ENCODE measurements at regions not wholly inside any gene's neighbourhood (a gene's known extent, or its start where the extent isn't known, plus 50 kb on each side); places are given as distances from the start of the nearest gene placed in this dataset.
A peak's percentile ranks its signal among the peaks of the same experiment; 100 is the strongest.

- no peaks in the 10 kb centered on the region for H3K36me3 ChIP-seq
- no peaks in the 10 kb centered on the region for H3K9me3 ChIP-seq (ENCODE audit: low read depth)
- no peak overlapping the region for H3K4me3 ChIP-seq
- DNase-seq (ENCODE audit: low read depth in 1 of 2, low spot score in 1 of 2) = peak in 1 of 2 donors; percentile 62
- no peaks in the 10 kb centered on the region for H3K4me1 ChIP-seq (ENCODE audit: low read depth)
- no peak overlapping the region for H3K27ac ChIP-seq
- no peak for TF ChIP-seq CTCF (IDR thresholded peaks at IDR 0.05; ENCODE audit: low read depth, low read length)
- no peaks in the 10 kb centered on the region for H3K27me3 ChIP-seq
Measured at GRCh38 chr12:18141048-18141982, 51.3 kb upstream of the RERGL start.

- peak; percentile 61 for TF ChIP-seq CTCF (IDR thresholded peaks at IDR 0.05; ENCODE audit: low read depth, low read length)
Measured at GRCh38 chr12:18139989-18140596, 50.1 kb upstream of the RERGL start.

More at GRCh38 chr12:18139989-18140596, 50.1 kb upstream of the RERGL start:
- H3K27me3 ChIP-seq = no peaks in the 10 kb centered on the region
- H3K4me3 ChIP-seq = no peak overlapping the region
- H3K27ac ChIP-seq = no peak overlapping the region
- H3K4me1 ChIP-seq (ENCODE audit: low read depth) = no peaks in the 10 kb centered on the region
- no peaks in the 10 kb centered on the region for H3K36me3 ChIP-seq
- H3K9me3 ChIP-seq (ENCODE audit: low read depth) = no peaks in the 10 kb centered on the region
- DNase-seq (ENCODE audit: low read depth in 1 of 2, low spot score in 1 of 2) = peak; percentile 40 to 60

Measured in cardiac muscle cell (in vitro differentiated cells and primary cell).